ENCODE measurements at regions not wholly inside any gene's neighbourhood (a gene's known extent, or its start where the extent isn't known, plus 50 kb on each side); places are given as distances from the start of the nearest gene placed in this dataset.

DNA sequence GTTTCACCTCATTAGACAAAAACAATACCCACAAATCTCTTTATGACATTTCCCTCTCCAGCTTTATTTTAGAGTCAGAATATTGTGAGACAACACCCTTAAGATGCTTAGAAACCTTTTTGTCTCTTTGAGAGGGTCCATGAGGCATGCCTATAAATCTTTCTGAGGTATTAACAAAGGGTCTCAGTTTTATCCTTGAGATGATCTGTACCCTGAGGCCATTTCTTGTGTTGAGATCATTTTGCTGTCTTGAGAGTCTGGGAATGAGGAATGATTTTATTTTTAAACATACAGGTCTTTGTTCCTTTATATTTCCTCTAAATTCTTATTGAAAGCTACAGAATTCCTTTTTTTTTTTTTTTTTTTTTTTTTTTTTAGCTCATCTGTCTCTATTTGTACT, 179.7 kb upstream of the HS3ST4 start:
- DNase-seq (ENCODE audit: low read depth in 1 of 2, low spot score in 2 of 2), result no peak
- no peaks in the 10 kb centered on the region for H3K23me2 ChIP-seq (ENCODE audit: low read depth, low read length)
- no peaks in the 10 kb centered on the region for H3K36me3 ChIP-seq (ENCODE audit: control insufficient read depth in 2 of 4, insufficient read depth in 4 of 4, low read length in 3 of 4)
- H2BK12ac ChIP-seq (ENCODE audit: low read depth, low read length), result no peak overlapping the region
- TF ChIP-seq CBX8 (IDR thresholded peaks at IDR 0.05; ENCODE audit: borderline replicate concordance, low read depth, low read length) (no peak), EP300 (IDR thresholded peaks at IDR 0.05; ENCODE audit: borderline replicate concordance in 1 of 2, low read depth in 2 of 2, low read length in 2 of 2) (no peak), BRCA1 (IDR thresholded peaks at IDR 0.05; ENCODE audit: low read depth, low read length) (no peak), MAFK (IDR thresholded peaks at IDR 0.05; ENCODE audit: low read depth, low read length) (no peak), PHF8 (conservative IDR thresholded peaks at IDR 0.05; ENCODE audit: low read depth, low read length) (no peak), RNF2 (IDR thresholded peaks at IDR 0.05; ENCODE audit: borderline replicate concordance, low read depth, low read length, missing control alignments, poor library complexity, severe bottlenecking) (no peak), TEAD4 (IDR thresholded peaks at IDR 0.05; ENCODE audit: low read depth, low read length) (no peak), JUND (IDR thresholded peaks at IDR 0.05; ENCODE audit: low read length) (no peak), ZNF274 (IDR thresholded peaks at IDR 0.05; ENCODE audit: borderline replicate concordance, extremely low read depth, low read length) (no peak), ASH2L (IDR thresholded peaks at IDR 0.05; ENCODE audit: low read length) (no peak), POLR2AphosphoS5 (IDR thresholded peaks at IDR 0.05; ENCODE audit: low read depth, low read length) (no peak), FOSL1 (IDR thresholded peaks at IDR 0.05; ENCODE audit: insufficient read depth, low read depth, low read length) (no peak)
- no peak overlapping the region for H2BK5ac ChIP-seq (ENCODE audit: low read depth, low read length)
- H2BK15ac ChIP-seq (ENCODE audit: low read length), result no peak overlapping the region
- H3K56ac ChIP-seq (replicated peaks; ENCODE audit: insufficient read length, low read depth, low read length), result no peak overlapping the region
- H2BK20ac ChIP-seq (ENCODE audit: low read length), result no peak overlapping the region
- ChIA-PET POLR2A (ENCODE audit: partially characterized antibody) (no interaction called here), CTCF (ENCODE audit: partially characterized antibody) (no interaction called here)
- H3K27me3 ChIP-seq (replicated peaks in 1 of 4; ENCODE audit: control insufficient read depth in 3 of 4, extremely low read depth in 1 of 4, insufficient read depth in 3 of 4, low read length in 3 of 4), result no peaks in the 10 kb centered on the region
- no peaks in the 10 kb centered on the region for H3K79me1 ChIP-seq (ENCODE audit: low read depth, low read length)
- H2AK5ac ChIP-seq (ENCODE audit: low read depth, low read length), result no peak overlapping the region
- H4K91ac ChIP-seq (replicated peaks; ENCODE audit: insufficient read length, low read length), result no peak overlapping the region
- no peaks in the 10 kb centered on the region for H3K4me1 ChIP-seq (replicated peaks in 1 of 4; ENCODE audit: control insufficient read depth in 3 of 4, insufficient read depth in 4 of 4, low read length in 3 of 4)
- no peak overlapping the region for H3K9ac ChIP-seq (replicated peaks in 1 of 4; ENCODE audit: extremely low read depth in 1 of 4, low read depth in 3 of 4, low read length in 3 of 4)
- no peak overlapping the region for H3K23ac ChIP-seq (ENCODE audit: insufficient read length)
- no peak overlapping the region for H3K14ac ChIP-seq (ENCODE audit: insufficient read length)
- H3K4me3 ChIP-seq (ENCODE audit: extremely low read depth in 1 of 4, insufficient read depth in 2 of 4, low read depth in 3 of 4, low read length in 4 of 4), result no peak overlapping the region
- no peak overlapping the region for H4K5ac ChIP-seq (ENCODE audit: insufficient read length, low read depth, low read length)
- H4K8ac ChIP-seq (ENCODE audit: extremely low read depth, insufficient read depth, low read length), result no peak overlapping the region
- no peak overlapping the region for H2AFZ ChIP-seq (ENCODE audit: low read length)
- H3K4me2 ChIP-seq (ENCODE audit: insufficient read depth in 1 of 2, low read depth in 2 of 2, low read length in 2 of 2), result no peak overlapping the region
- no peaks in the 10 kb centered on the region for H4K20me1 ChIP-seq (replicated peaks in 1 of 2; ENCODE audit: control insufficient read depth in 1 of 2, insufficient read depth in 2 of 2, low read length in 2 of 2)
- no peak overlapping the region for H3K4ac ChIP-seq (replicated peaks; ENCODE audit: insufficient read length, low read depth, low read length)
- no peaks in the 10 kb centered on the region for H3K9me3 ChIP-seq (ENCODE audit: insufficient read depth in 2 of 2, low read depth in 1 of 2, low read length in 1 of 2)
- no peaks in the 10 kb centered on the region for H3K79me2 ChIP-seq (ENCODE audit: control insufficient read depth in 1 of 2, insufficient read depth in 2 of 2, low read length in 2 of 2)
- H3K18ac ChIP-seq (ENCODE audit: extremely low read depth, low read length), result no peak overlapping the region
- H2BK120ac ChIP-seq (replicated peaks; ENCODE audit: low read depth, low read length), result no peak overlapping the region
- no peak for FAIRE-seq
- H3K27ac ChIP-seq (ENCODE audit: low read depth, low read length), result no peak overlapping the region

Data from H1 (cell line).